K562 (cell line): ENCODE measurements at regions not wholly inside any gene's neighbourhood (a gene's known extent, or its start where the extent isn't known, plus 50 kb on each side); places are given as distances from the start of the nearest gene placed in this dataset.

Experiments used
- AFF4 ChIP-seq: sonication (generic); formaldehyde crosslinking; IDR thresholded peaks from 2 replicates; pipeline ENCODE4 v1.8.0; 2023; ENCODE audit warnings: mild to moderate bottlenecking, missing genetic modification reagents
- CEBPG ChIP-seq, 3 experiments: fragments of 200-800 bp in 1 of 3; sonication (Bioruptor generic) in 1 of 3; sonication (generic) in 1 of 3; formaldehyde crosslinking in 1 of 3; IDR thresholded peaks in 2 of 3; conservative IDR thresholded peaks in 1 of 3; 2 replicates each; pipeline versions ENCODE4 v1.6.1 to v1.8.0; 2016 to 2022; ENCODE audit warnings: missing compliant biosample characterization in 2 of 3, missing genetic modification characterization in 2 of 3, mild to moderate bottlenecking in 1 of 3, missing genetic modification reagents in 1 of 3
- CSDE1 ChIP-seq, 2 experiments: fragments of 450-650 bp; IDR thresholded peaks; 2 replicates each; pipeline ENCODE4 v1.6.1; 2016; ENCODE audit warnings: mild to moderate bottlenecking in 1 of 2
- HMG20A ChIP-seq: fragments of 450-650 bp; formaldehyde crosslinking; conservative IDR thresholded peaks from 2 replicates; pipeline ENCODE4 v1.4.0; 2020; ENCODE audit warnings: mild to moderate bottlenecking, mixed read lengths
- KAT7 ChIP-seq: sonication (generic); formaldehyde crosslinking; IDR thresholded peaks from 2 replicates; pipeline ENCODE4 v1.8.0; 2022; ENCODE audit warnings: missing genetic modification reagents, mild to moderate bottlenecking, borderline replicate concordance
- NFIX ChIP-seq: fragments of 250-450 bp; sonication (Bioruptor Pico); IDR thresholded peaks from 2 replicates; pipeline ENCODE4 v1.4.0; 2020; ENCODE audit warnings: low read depth, mild to moderate bottlenecking, moderate library complexity
- PYGO2 ChIP-seq: fragments of 450-650 bp; IDR thresholded peaks from 2 replicates; pipeline ENCODE4 v1.6.1; 2016; ENCODE audit warnings: mild to moderate bottlenecking, missing genetic modification characterization, moderate library complexity, missing compliant biosample characterization
- REST ChIP-seq, 2 experiments: fragments of 450-650 bp; formaldehyde crosslinking in 1 of 2; IDR thresholded peaks; 2 replicates each; pipeline versions ENCODE4 v1.4.0 to v1.6.1; 2014 to 2020; ENCODE audit warnings: mild to moderate bottlenecking in 2 of 2, borderline replicate concordance in 1 of 2, low read depth in 1 of 2
- TAF1 ChIP-seq: IDR thresholded peaks from 2 replicates; pipeline ENCODE4 v1.6.1; 2011; ENCODE audit warnings: mild to moderate bottlenecking, low read length, moderate library complexity; ENCODE audit not compliant: insufficient read depth, control insufficient read depth, severe bottlenecking; ENCODE audit errors: extremely low read depth
- ZNF174 ChIP-seq: fragments of 250-450 bp; sonication (Bioruptor Pico); IDR thresholded peaks from 2 replicates; pipeline ENCODE4 v1.4.0; 2020; ENCODE audit warnings: mild to moderate bottlenecking
- ZNF217 ChIP-seq: sonication (generic); formaldehyde crosslinking; IDR thresholded peaks from 2 replicates; pipeline ENCODE4 v1.8.0; 2022; ENCODE audit warnings: mild to moderate bottlenecking, missing genetic modification reagents
- ZNF253 ChIP-seq: fragments of 250-450 bp; sonication (Bioruptor Pico); conservative IDR thresholded peaks from 2 replicates; pipeline ENCODE4 v1.6.1; 2021; ENCODE audit warnings: mild to moderate bottlenecking
- ZNF354B ChIP-seq: fragments of 250-450 bp; sonication (Bioruptor Pico); IDR thresholded peaks from 2 replicates; pipeline ENCODE4 v1.4.0; 2020
- ZNF384 ChIP-seq: IDR thresholded peaks from 2 replicates; pipeline ENCODE4 v1.6.1; 2012; ENCODE audit warnings: low read depth, low read length, improper control_type of control experiment
- ZNF395 ChIP-seq: fragments of 200-800 bp; sonication (Bioruptor generic); IDR thresholded peaks from 2 replicates; pipeline ENCODE4 v1.6.1; 2017; ENCODE audit warnings: missing genetic modification characterization, missing compliant biosample characterization

GRCh38 chr1:67923074-67923473, 89.8 kb upstream of the GNG12 start (continued):
- TF ChIP-seq AFF4 (CRISPR knock-in tag) (no peak), ZNF174 (CRISPR knock-in tag) (no peak), TAF1 (no peak), HMG20A (CRISPR knock-in tag) (no peak), ZNF217 (CRISPR knock-in tag) (no peak), NFIX (CRISPR knock-in tag) (0 out of 2 replicates have a peak, but pooled peaks have one; percentile 34), REST (IDR thresholded peaks at IDR 0.05; ENCODE audit: borderline replicate concordance) (no peak), REST (CRISPR knock-in tag; IDR thresholded peaks at IDR 0.05; ENCODE audit: low read depth) (0 out of 2 replicates have a peak, but pooled peaks have one; percentile 29), CSDE1 (IDR thresholded peaks at IDR 0.05) (no peak), ZNF253 (CRISPR knock-in tag) (no peak), ZNF354B (CRISPR knock-in tag) (peak; percentile 62; the same call in 1 of the 2 replicates), CEBPG (CRISPR knock-in tag; IDR thresholded peaks at IDR 0.05) (no peak), CEBPG (tag; conservative IDR thresholded peaks at IDR 0.05 in 1 of 2, IDR thresholded peaks at IDR 0.05 in 1 of 2) (no peak), PYGO2 (tag) (peak; percentile 79), ZNF395 (peak; percentile 53; the same call in 1 of the 2 replicates), KAT7 (CRISPR knock-in tag) (no peak), ZNF384 (no peak)
